Nephron (organoid): ENCODE measurements at regions not wholly inside any gene's neighbourhood (a gene's known extent, or its start where the extent isn't known, plus 50 kb on each side); places are given as distances from the start of the nearest gene placed in this dataset.

Experiments
- H3K27ac Mint-ChIP-seq, 3 experiments: 2 replicates each; pipeline ENCODE4 v1.8.0; 2020; ENCODE audit warnings: mixed read lengths in 3 of 3, mild to moderate bottlenecking in 2 of 3, moderate library complexity in 1 of 3
- H3K27me3 Mint-ChIP-seq: 2 replicates; pipeline ENCODE4 v1.8.0; 2021; ENCODE audit warnings: low read depth, mild to moderate bottlenecking, moderate library complexity, mixed read lengths
- H3K36me3 Mint-ChIP-seq: 2 replicates; pipeline ENCODE4 v1.8.0; 2020; ENCODE audit warnings: low read depth, mixed read lengths
- H3K4me1 Mint-ChIP-seq: 2 replicates; pipeline ENCODE4 v1.8.0; 2020; ENCODE audit warnings: mixed read lengths
- H3K4me3 Mint-ChIP-seq, 3 experiments: 2 replicates each; pipeline ENCODE4 v1.8.0; 2020; ENCODE audit warnings: mild to moderate bottlenecking in 3 of 3, mixed read lengths in 3 of 3, moderate library complexity in 2 of 3
- H3K9me3 Mint-ChIP-seq: 2 replicates; pipeline ENCODE4 v1.8.0; 2020; ENCODE audit warnings: mixed read lengths
- CTCF ChIP-seq, 3 experiments: fragments of 200-600 bp; sonication (generic); IDR thresholded peaks; one replicate each; pipeline ENCODE4 v1.5.0; 2021; ENCODE audit warnings: antibody characterized with exemption in 3 of 3; ENCODE audit not compliant: unreplicated experiment in 3 of 3

GRCh38 chr11:27201454-27202302, 161.1 kb downstream of the BBOX1 start:
- peaks cover 67% of the 10 kb centered on the region for H3K4me1 Mint-ChIP-seq
- H3K27ac Mint-ChIP-seq = peak overlapping the region; percentile 96 to 98 (median 97)
- no peaks in the 10 kb centered on the region for H3K36me3 Mint-ChIP-seq
- peak overlapping the region; percentile 42 to 61 (median 60) for H3K4me3 Mint-ChIP-seq
- no peaks in the 10 kb centered on the region for H3K27me3 Mint-ChIP-seq
- no peak for TF ChIP-seq CTCF (IDR thresholded peaks at IDR 0.05; ENCODE audit: unreplicated experiment in 3 of 3)
- no peaks in the 10 kb centered on the region for H3K9me3 Mint-ChIP-seq

- H3K36me3 Mint-ChIP-seq = no peaks in the 10 kb centered on the region
- no peaks in the 10 kb centered on the region for H3K27me3 Mint-ChIP-seq
- H3K9me3 Mint-ChIP-seq = no peaks in the 10 kb centered on the region
- H3K4me3 Mint-ChIP-seq = peak overlapping the region in 2 of 3 experiments; percentile 6 to 42
- TF ChIP-seq CTCF (IDR thresholded peaks at IDR 0.05; ENCODE audit: unreplicated experiment in 3 of 3) = no peak
- H3K4me1 Mint-ChIP-seq = peaks cover 63% of the 10 kb centered on the region
- peak overlapping the region; percentile 96 to 98 (median 97) for H3K27ac Mint-ChIP-seq
These were observed 160.3 kb downstream of the BBOX1 start for GRCh38 chr11:27200779-27201453.

GRCh38 chr11:27196203-27196897, 155.7 kb downstream of the BBOX1 start:
- no peaks in the 10 kb centered on the region for H3K27me3 Mint-ChIP-seq
- no peaks in the 10 kb centered on the region for H3K36me3 Mint-ChIP-seq
- H3K27ac Mint-ChIP-seq = no peak overlapping the region
- H3K4me3 Mint-ChIP-seq = no peak overlapping the region
- no peak for TF ChIP-seq CTCF (IDR thresholded peaks at IDR 0.05; ENCODE audit: unreplicated experiment in 3 of 3)
- H3K9me3 Mint-ChIP-seq = no peaks in the 10 kb centered on the region
- H3K4me1 Mint-ChIP-seq = peaks cover 44% of the 10 kb centered on the region

GRCh38 chr11:27195837-27196202, 155.2 kb downstream of the BBOX1 start:
- H3K27ac Mint-ChIP-seq = no peak overlapping the region
- no peak for TF ChIP-seq CTCF (IDR thresholded peaks at IDR 0.05; ENCODE audit: unreplicated experiment in 3 of 3)
- no peak overlapping the region for H3K4me3 Mint-ChIP-seq
- no peaks in the 10 kb centered on the region for H3K9me3 Mint-ChIP-seq
- H3K27me3 Mint-ChIP-seq = no peaks in the 10 kb centered on the region
- no peaks in the 10 kb centered on the region for H3K36me3 Mint-ChIP-seq
- peaks cover 44% of the 10 kb centered on the region for H3K4me1 Mint-ChIP-seq

- peak overlapping the region; percentile 78 to 93 (median 88) for H3K27ac Mint-ChIP-seq
- no peaks in the 10 kb centered on the region for H3K9me3 Mint-ChIP-seq
- H3K4me3 Mint-ChIP-seq = peak overlapping the region in 2 of 3 experiments; percentile 38 to 51
- peaks cover 41% of the 10 kb centered on the region for H3K4me1 Mint-ChIP-seq
- no peak for TF ChIP-seq CTCF (IDR thresholded peaks at IDR 0.05; ENCODE audit: unreplicated experiment in 3 of 3)
- no peaks in the 10 kb centered on the region for H3K36me3 Mint-ChIP-seq
- H3K27me3 Mint-ChIP-seq = peaks cover 4% of the 10 kb centered on the region
These were observed 154.4 kb downstream of the BBOX1 start for GRCh38 chr11:27194976-27195375.
